NCI-H1092 treated with DMSO at 0.1 percent for 48 hours (cell line): ENCODE measurements at regions not wholly inside any gene's neighbourhood (a gene's known extent, or its start where the extent isn't known, plus 50 kb on each side); places are given as distances from the start of the nearest gene placed in this dataset.
A peak's percentile ranks its signal among the peaks of the same experiment; 100 is the strongest.

ENCODE experiments used
- DNase-seq: peaks from one replicate; lab custom pipeline; 2025; lab: John Stamatoyannopoulos, UW

DNA sequence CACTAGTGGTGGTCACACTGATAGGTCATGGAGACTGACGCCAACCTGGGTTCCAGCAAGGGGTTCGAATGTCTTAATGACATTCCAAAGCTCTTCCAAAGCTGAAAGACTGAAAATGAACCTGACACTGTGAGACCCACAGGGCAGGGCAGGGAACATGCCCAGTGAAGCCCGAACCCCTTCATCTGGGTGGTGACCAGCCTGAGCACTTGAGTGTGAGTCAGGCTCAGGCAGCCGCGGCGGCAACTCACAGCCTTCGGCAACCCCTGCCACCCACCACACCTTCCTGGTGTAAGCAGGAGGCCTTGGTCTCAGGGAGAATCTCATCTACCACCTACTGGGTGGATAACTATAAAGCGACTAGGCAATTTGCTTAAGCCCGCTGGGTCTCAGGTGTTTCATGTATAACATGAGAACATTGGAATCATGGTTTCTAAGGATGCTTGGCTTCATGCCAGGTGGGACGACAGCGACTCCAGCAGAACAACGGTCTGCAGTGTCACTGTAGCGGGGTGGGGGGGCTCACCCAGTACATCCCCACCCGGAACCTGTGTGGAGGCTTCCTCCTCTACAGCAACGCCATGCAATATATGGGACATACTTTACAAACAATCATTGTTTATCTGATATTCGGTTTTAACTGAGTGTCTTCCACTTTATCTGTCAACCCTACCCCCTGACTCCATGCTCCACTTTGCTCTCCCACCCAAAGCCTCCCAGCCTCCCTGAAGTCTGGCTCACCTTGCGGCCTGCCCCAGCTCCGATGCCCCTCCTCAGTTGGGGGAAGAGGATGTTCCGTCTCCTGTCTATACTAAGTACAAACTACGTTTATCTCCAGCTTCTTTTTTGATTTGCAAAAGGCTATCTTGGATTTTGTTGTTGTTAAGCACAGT, 125.0 kb upstream of the MEF2A start:
- DNase-seq = peak; percentile 8

DNA sequence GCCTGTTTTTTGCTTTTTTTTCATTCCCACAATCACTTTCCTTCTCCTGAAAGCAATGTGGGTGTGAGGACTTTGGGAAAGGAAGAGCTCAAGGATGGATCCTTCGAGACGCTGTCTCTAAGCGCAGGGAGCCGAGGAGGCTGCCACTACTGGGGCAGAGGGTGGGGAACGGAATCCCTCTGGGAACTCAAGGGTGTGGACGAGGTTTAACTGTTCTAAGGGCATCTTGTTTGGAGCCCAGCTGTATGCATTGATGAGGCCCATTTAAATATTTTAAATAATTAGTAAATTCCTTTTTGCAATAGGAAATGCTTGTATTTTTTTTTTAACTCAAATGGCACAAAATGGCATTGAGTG, 124.4 kb upstream of the MEF2A start:
- DNase-seq = no peak

DNA sequence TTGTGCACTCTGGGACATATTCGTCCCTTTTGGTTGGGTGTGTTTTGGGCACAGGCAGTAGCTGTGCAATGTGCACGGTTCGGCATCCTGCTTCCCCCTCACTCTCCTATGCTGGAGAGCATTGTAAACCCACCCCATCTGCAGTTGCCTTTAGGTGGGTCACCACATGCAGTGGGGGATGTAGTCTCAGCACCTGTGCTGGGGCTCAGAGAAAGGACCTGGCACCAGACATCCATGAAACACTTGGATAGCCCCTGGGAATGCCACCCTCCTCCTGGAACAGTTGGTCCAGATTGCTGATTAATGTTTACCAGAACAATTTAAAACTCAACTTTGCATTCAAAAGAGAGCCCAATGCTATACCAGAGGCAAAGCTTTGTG, 123.9 kb upstream of the MEF2A start:
- no peak for DNase-seq

DNA sequence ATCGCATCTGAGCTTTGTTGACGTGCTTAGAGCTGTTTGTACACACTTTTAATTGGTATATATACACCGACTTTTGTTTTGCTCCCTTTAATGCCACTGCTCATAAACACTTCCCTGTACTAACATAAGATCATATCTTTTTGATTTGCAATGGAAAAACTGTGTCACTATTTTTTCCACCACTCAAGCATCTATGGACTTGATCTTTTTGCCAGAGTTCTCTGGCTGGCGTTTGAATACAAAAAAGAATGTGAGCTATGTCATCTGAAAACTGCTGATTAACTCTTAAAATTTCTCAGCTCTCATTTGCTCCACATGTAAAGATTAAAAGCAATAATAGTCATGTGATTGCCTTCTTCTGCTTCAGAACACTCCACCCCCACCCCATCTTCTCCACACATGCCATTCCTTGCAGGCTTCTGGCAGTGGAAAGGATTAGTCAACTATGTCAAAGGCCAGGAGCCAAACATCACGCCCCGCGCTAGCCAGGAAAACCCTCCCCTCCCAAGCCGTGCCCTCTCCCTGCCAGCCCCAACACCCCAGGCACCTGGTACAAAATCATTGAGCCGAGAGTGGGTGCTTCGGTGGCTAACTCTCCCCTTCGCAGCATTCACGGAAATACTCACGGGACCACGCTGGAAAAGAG, 123.4 kb upstream of the MEF2A start:
- no peak for DNase-seq

DNA sequence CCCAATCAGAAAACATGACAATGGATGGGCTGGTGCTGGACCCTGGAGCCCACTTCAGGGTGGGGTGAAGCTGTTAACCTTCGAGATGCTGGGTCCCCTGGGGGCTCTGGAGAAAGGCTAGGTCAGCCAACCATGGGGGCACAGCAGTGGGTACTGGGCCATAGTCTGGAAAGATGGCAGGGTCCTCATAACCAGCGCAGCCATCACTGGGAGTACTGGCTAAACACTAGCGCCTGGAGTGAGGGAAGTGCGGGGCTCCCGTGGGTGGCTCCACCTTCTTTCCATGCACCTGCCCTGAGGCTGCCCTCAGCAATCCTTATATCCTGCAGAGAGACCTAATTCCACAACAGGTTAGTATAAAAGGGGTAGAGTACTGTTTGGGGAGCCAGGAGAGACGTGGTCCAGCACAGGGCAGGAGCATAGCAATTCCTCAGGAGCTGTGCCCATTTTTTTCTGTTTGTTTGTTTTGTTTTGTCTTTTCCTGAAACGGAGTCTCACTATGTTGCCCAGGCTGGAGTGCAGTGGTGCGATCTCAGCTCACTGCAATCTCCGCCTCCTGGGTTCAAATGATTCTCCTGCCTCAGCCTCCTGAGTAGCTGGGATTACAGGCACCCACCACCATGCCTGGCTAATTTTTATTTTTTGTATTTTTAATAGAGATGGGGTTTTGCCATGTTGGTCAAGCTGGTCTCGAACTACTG, 122.6 kb upstream of the MEF2A start:
- DNase-seq = no peak

DNA sequence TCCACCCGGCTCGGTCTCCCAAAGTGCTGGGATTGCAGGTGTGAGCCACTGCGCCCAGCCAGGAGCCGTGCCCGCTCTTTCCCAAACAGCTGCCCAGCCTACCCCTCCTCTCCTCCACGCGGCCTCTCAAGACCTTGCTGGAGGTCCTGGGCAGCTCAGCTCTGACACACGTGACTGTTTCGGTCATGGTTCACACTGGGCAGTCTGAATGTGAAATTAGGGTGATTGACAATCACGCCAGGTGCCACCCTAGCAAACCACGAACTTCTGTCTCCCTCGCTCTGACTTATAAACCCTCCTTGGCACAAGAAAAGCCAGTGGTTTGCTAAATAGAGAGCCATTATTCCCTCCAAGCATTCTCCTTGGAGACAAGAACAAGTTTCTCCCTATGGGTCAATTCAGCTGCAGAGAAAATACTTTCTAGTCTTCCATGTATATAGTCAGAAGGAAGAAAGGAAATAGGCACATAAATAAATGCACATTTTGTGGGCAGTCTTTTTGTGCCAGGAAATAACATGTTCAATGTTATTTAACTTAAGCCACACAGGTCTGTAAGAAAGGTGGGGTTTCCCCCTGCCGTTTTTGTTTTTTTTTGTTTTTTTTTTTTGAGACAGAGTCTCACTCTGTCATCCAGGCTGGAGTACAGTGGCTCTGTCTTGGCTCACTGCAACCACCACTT, 121.9 kb upstream of the MEF2A start:
- DNase-seq = no peak

DNA sequence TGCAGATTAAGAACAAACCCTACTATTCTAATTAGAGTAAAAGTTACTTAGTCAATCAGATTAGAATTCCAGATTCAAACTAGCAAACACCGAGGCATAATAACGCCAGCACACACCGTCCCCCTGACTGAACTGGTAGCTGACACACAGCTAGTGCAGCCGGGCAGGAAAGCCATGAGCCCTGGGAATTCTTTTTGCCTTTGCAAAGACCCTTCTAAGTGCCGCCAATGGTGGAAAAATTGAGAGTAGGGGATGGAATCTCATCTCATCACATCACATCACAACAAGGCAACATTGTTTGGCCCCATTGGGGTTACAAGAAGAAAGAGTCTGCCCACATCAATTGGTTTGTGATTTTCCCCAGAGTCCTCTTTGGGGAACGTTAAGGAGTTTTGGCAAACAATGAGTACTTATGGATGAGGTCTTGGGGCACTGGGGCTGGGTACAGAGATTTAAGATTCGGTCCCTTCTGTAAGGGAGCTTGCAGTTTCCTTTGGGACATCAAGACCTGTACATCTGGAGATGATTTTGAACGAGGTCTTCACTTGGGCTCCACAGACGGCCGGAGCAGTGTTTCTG, 120.4 kb upstream of the MEF2A start:
- no peak for DNase-seq

DNA sequence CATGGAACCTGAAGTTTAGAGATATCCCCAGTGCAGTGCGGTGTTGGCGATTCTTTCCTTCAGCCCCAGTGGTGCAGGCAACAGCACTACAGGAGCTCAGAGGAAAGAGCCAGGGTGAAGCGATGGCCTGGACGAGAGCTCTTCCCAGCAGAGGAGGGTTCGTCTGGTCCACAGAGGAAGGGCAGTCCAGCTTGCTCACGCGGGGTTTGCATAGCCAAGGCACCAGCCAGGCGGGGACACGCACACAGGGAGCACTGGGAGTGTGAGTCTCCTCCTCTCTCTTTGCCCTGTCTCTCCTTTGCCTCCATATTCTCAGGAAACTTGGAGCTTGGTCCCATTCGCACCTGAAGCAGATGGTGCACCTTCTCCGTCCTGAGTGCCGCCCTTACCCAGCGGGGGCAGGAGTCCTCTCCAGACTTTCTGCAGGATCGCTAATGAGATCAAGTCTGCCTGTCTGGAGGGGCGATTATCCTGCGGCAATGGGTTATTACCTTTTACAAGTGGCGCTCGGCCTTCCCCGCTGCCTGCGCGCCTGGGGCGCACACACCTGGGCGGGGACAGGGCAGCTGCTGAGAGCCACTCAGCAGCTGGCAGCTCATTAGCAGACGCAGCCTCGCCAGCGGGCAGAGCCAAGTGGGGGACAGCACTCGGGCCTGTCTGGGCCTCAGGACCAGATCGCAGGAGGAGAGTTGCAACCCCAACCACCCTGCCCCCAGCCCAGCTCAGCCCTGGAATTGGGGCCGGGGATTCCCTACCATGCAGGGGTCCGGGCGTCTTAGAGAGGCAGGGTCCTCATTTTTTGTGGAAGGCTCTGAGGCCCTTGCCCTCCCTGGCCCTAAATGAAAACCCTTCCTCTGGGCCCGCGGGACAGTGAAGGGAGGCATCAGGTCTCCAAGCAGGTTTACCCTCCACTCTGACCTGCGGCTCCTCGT, 119.0 kb upstream of the MEF2A start:
- DNase-seq = peak; percentile 44

DNA sequence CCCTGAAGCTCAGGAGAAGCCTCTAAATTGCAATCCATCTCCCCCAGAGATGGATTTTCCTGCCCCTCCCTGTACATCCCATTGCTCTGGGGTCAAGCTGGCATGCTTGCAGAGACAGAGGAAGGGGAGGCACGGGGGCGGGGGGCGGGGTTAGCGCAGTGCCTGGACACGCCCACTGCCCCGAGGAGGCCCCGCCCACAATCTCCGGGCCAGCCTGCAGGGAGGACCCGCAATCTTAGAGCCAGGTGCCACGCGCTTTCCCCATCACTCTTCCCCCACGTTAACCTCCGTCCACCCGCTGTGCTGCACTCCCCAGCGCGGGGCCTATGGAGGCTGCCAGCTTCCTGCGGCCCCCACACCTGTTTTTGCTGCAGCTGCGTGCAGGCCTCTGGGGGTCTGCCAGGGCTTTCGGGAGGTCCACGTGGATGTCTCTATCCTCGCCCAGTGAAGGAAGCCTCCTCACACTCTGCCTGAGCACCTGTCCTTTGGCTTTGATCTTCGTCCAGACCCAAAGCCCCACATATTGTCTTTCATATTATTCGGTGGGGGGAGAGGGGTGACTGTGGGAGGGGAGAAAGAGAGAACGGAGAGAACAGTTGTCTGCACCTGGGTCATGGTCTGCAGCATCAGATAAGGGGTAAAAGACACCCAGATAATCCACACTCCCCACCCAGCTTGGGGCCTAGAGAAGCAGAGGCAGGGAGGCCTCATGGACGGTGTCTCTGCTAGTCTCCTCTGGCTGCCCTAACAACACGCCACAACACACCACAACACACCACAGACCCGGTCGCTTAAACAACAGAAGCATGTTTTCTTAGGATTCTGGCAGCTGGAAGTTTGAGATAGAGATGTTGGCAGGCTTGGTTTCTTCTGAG, 118.0 kb upstream of the MEF2A start:
- peak; percentile 20 for DNase-seq

DNA sequence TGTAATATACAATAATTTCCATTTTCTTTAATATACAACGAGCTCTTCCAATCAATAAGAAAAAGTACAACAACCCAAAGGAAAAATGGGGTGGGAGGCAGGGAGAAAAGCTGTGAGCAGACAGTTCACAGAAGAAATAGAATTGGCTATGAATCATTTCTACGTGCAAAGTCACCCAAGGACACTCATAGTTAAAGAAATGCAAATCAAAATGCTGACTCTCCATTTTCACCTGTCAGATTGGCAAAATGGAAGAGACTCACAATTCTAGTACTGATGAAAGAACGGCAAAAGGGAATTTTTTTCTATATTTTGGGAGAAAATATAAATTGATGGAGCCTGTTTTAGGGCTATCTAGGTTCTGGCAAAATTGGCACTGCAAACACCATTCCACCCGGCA, 116.3 kb upstream of the MEF2A start:
- no peak for DNase-seq

DNA sequence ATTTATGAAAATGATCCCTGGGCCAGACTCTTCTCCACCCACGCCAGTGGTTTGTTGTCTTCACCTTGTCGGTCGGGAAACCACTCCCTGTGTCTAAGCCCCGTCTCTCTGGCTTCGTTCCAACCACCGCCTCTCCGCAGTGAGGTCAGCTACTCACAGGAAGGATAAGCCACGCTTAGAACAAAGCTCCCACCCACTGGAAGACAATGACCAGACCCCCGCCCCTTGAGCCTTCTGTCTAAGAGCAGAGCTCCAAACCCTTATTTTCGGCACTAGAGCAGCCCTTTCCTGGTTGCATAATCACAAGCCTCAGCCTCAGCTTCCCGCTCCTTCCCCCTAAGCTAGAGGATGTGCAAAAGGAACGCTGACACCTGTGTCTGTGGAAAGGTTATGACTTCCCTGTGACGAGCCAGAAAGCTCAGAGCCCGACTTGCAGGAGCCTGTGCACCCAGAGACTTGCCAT, 114.9 kb upstream of the MEF2A start:
- no peak for DNase-seq

DNA sequence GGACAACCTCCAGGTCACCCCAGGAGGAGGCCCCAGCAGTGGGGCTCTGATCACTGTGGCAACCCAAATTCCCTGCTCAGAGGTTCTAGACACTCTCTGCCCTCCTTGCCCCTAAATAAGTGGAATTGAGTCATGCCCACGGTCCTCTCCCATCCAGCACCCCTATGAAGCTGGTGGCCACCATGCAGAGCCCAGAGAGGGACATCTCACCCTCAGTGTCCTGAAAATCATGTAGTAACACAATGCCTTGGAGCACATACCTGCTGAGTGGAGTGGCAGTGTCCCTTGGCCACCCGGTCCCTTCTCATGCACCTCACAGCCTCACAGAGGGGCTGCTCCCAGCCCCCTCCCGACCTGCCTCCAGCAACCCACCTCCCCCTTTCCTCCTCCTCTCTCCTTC, 114.3 kb upstream of the MEF2A start:
- no peak for DNase-seq

DNA sequence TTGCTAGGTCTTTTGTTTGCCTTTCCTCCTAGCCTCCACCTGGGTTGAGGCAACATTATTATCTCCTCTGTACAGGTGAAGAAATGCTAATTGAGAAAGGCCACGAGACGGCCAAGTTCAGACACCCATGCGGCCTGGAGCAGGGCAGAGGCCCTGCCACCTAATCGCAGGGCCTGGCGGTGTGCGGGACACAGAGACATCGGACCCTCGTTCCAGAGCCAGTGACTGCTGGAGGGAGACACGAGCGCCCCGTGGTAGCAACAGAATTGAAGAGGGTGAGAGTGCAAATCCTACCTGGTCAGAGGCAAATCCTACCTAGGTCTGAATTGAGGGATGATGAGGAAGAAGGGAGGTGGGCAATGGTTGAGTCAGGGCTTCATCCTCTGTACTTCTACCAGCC, 113.8 kb upstream of the MEF2A start:
- DNase-seq = no peak

DNA sequence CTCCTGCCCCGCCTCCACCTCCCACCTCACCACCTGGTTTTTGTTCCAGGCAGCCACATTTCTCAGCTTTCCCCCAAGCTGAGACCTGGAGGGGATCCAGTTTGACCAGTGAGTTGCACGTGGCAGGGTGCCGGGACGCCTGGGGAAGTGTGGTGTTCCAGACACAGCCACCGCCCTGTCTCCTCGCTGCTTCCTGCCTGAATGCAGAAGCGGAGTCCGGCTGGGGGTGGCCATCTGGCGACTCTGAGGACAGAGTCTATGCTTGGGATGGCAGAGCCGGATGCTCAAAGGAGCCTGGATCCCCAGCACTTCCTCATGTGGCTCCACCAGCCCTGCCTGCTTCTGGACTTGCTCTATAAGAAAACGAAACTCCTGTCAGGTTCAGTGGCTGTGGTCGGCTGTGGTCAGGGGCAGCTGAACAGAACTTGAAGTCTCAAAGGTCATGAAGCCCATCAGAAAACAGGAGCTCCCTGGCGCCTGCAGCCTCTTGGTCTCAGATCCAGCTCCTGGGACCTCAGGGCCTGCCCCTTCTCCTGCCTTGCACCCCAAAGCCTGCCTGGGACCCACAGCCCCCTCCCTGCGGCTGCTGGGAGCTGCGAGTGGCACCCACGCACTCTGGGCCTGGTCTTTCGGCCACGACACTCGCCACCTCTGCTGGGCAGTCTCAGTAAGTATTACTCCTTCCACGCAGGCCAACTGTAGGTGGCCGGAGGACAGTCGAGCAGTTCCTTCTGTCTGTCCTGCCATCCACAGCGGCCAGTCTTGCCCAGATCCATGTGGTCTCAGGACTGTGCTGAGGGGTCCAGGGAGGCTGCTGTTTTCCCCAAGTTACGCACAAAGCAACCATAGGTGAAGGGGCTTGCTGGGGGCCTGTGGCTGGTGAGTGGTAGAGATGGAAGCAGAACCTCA, 112.8 kb upstream of the MEF2A start:
- no peak for DNase-seq

DNA sequence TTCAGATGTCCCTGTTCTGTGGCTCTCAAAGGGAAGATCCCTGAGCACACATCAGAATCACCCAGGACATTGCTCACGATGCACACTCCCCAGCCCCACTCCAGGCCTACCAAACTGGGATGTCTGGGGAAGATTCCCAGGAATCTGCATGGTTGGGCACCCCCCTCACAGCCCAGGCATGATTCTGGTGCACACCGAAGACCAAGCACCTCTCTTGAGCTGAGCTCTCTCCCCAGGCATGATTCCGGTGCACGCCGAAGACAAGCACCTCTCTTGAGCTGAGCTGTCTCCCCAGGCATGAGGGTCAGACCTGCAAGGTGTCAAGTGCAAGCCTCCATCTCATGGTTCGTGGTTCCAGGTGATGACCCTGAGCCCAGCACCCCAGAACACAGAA, 112.2 kb upstream of the MEF2A start:
- no peak for DNase-seq

DNA sequence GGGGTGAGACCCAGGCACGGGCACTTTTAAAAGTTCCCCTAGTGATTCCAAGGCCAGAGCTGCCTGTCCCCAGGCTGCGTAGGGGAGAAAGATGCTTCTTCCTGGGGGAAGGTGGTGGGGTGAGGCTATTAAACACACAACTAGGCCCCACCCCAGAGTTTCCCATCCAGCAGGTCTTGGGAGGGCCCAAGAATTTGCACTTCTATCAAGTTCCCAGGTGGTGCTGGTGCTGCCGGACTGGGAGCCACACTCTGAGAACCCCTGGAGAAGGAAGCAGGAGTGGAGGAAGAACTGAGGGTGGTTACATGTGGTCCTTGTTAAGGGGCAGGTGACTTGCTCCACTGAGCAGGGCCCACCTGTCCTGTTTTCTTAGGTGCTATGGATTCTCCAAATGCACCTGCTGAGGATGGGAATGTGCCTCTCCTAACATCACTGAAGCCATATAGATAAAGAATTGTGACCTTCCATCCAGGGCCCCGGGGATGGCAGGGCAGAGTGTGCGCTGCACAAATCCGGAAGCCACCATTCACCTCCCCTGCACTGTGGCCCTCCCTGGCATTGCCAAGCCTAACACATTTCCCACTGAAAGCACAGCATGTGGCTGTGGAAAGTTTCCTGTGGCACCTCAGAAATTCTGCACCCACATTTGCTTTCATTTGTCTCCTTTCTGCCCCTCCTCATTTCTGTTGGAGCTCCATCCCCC, 111.5 kb upstream of the MEF2A start:
- DNase-seq = no peak

DNA sequence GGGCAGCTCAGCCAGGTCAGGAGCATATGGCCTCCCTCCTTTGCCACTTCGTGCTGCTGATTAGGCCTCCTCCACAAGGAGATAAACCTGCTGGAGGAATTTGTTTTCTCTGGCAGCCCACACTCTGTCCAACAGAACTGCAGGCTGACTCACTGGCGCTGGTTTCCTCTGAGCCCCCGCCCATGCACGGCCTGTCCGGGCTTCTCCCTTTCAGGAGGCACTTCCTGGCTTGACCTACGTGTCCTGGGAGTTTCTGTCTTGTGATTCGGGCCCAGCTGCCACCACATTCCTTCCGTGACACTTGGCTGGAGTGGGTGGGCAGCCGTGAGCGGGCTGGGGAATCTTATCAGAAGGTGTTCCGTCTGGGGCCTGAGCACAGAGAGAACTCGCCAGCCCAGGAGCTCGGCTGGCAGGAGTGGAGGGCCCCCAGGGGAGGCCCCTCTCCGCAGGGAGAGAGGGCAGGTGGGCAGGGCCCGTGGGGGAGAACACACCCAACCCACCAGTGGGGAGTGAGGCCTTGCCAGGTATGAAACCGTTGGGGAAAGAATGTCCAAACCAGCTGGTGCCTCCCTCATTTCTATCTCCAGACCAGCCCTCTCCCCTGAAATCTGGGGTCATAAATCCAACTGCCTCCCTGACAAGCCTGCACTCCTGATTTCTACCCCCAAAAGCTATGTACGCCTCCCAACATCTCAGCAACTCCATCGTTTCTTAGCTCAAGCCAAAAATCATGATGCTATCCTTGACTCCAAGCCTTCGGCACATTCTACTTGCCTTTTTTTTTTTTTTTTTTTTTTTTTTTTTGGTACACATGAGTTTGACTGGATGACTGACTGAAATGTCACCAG, 110.6 kb upstream of the MEF2A start:
- no peak for DNase-seq
